GM19328 (cell line): ENCODE measurements at regions not wholly inside any gene's neighbourhood (a gene's known extent, or its start where the extent isn't known, plus 50 kb on each side); places are given as distances from the start of the nearest gene placed in this dataset.
"Not testable (repeated sequence)": the region's sequence is repeated elsewhere in the genome, so short reads cannot be mapped to it uniquely, and the experiment has no call there.

Experiments
- ATAC-seq: cut with Tn5 transposase; IDR thresholded peaks from one replicate; pipeline ENCODE4 v1.9.1; 2021; ENCODE audit warnings: mild to moderate bottlenecking, moderate library complexity; ENCODE audit not compliant: unreplicated experiment

- ATAC-seq: no peak
Measured at GRCh38 chr7:124643311-124643811, 122.2 kb downstream of the GPR37 start.

- no peak for ATAC-seq
Measured at GRCh38 chr7:124635416-124635815, 130.2 kb downstream of the GPR37 start.

- ATAC-seq: no peak
Measured at GRCh38 chr7:124633740-124634139, 131.9 kb downstream of the GPR37 start.

- ATAC-seq: no peak
Measured at GRCh38 chr7:124630395-124630794, 135.2 kb downstream of the GPR37 start.

- ATAC-seq: no peak
Measured at GRCh38 chr7:124618871-124619270, 146.7 kb downstream of the GPR37 start.

GRCh38 chr7:124618051-124618450 lies 147.5 kb downstream of the GPR37 start:
- not testable (repeated sequence) for ATAC-seq

GRCh38 chr7:124603066-124603465 lies 162.5 kb downstream of the GPR37 start:
- ATAC-seq: no peak

- no peak for ATAC-seq
Measured at GRCh38 chr7:124597509-124597908, 168.1 kb downstream of the GPR37 start.

- no peak for ATAC-seq
Measured at GRCh38 chr7:124596881-124597280, 168.7 kb downstream of the GPR37 start.

GRCh38 chr7:124590814-124591213 lies 174.8 kb downstream of the GPR37 start:
- ATAC-seq: no peak

- ATAC-seq: no peak
Measured at GRCh38 chr7:124577256-124577655, 188.3 kb downstream of the GPR37 start.

GRCh38 chr7:124575176-124575575 lies 190.4 kb downstream of the GPR37 start:
- ATAC-seq: no peak

- no peak for ATAC-seq
Measured at GRCh38 chr7:124570558-124570957, 195.0 kb downstream of the GPR37 start.

GRCh38 chr7:124566583-124566982 lies 199.0 kb downstream of the GPR37 start:
- ATAC-seq: no peak

- ATAC-seq: no peak
Measured at GRCh38 chr7:124557587-124557986, 208.0 kb downstream of the GPR37 start.

GRCh38 chr7:124557101-124557500 lies 208.5 kb downstream of the GPR37 start:
- no peak for ATAC-seq

GRCh38 chr7:124553502-124553901 lies 212.1 kb downstream of the GPR37 start:
- no peak for ATAC-seq

- ATAC-seq: no peak
Measured at GRCh38 chr7:124552217-124552616, 213.4 kb downstream of the GPR37 start.

GRCh38 chr7:124550036-124550435 lies 215.6 kb downstream of the GPR37 start:
- no peak for ATAC-seq

GRCh38 chr7:124542476-124542875 lies 223.1 kb downstream of the GPR37 start:
- no peak for ATAC-seq

GRCh38 chr7:124536156-124536762 lies 229.3 kb downstream of the GPR37 start:
- ATAC-seq: no peak

GRCh38 chr7:124532166-124532565 lies 233.4 kb downstream of the GPR37 start:
- ATAC-seq: no peak

- no peak for ATAC-seq
Measured at GRCh38 chr7:124516911-124517310, 248.7 kb downstream of the GPR37 start.
